T-helper 2 cell treated with Interferon-gamma antibody and Interleukin-4, amounts not matched to agents 5 μg/mL and 100 μg/mL, for 36 hours (primary cell): ENCODE measurements at regions not wholly inside any gene's neighbourhood (a gene's known extent, or its start where the extent isn't known, plus 50 kb on each side); places are given as distances from the start of the nearest gene placed in this dataset.
"Not testable (repeated sequence)": the region's sequence is repeated elsewhere in the genome, so short reads cannot be mapped to it uniquely, and the experiment has no call there.

Source experiments
- DNase-seq: peaks from one replicate; pipeline ENCODE4 v3.0.0; 2021; ENCODE audit warnings: low spot score
- H3K27ac Mint-ChIP-seq: one replicate; pipeline ENCODE4 v1.8.0; 2021; ENCODE audit warnings: mild to moderate bottlenecking, mixed read lengths
- H3K27me3 Mint-ChIP-seq: one replicate; pipeline ENCODE4 v1.8.0; 2021; ENCODE audit warnings: low read depth, mixed read lengths
- H3K36me3 Mint-ChIP-seq: one replicate; pipeline ENCODE4 v1.8.0; 2021; ENCODE audit warnings: low read depth, mixed read lengths
- H3K4me1 Mint-ChIP-seq: one replicate; pipeline ENCODE4 v1.8.0; 2021; ENCODE audit warnings: low read depth, mixed read lengths
- H3K4me3 Mint-ChIP-seq: one replicate; pipeline ENCODE4 v1.8.0; 2022; ENCODE audit warnings: mild to moderate bottlenecking, moderate library complexity, mixed read lengths
- H3K9me3 Mint-ChIP-seq: one replicate; pipeline ENCODE4 v1.8.0; 2021; ENCODE audit warnings: mixed read lengths

DNA sequence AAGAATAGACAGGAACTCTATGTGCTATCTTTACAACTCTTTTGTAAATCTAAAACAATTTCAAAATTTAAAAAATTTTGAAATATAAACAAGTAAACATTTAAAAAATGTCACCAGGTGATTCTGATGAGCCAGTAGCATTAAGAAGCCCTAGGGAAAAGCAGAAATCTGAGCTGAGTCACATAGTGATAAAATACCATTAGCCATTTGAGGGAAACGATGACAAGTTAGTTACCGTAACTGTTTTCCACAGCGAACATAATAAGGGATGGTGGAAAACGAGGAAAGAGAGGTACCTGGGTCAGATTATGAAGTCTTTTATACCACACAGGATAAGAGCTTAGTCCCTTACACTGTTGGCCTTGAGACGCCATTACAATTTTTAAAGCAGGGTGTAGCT lies 55.5 kb downstream of the PRR15 start:
- H3K27me3 Mint-ChIP-seq, result peaks cover 5% of the 10 kb centered on the region
- H3K27ac Mint-ChIP-seq, result no peak overlapping the region

DNA sequence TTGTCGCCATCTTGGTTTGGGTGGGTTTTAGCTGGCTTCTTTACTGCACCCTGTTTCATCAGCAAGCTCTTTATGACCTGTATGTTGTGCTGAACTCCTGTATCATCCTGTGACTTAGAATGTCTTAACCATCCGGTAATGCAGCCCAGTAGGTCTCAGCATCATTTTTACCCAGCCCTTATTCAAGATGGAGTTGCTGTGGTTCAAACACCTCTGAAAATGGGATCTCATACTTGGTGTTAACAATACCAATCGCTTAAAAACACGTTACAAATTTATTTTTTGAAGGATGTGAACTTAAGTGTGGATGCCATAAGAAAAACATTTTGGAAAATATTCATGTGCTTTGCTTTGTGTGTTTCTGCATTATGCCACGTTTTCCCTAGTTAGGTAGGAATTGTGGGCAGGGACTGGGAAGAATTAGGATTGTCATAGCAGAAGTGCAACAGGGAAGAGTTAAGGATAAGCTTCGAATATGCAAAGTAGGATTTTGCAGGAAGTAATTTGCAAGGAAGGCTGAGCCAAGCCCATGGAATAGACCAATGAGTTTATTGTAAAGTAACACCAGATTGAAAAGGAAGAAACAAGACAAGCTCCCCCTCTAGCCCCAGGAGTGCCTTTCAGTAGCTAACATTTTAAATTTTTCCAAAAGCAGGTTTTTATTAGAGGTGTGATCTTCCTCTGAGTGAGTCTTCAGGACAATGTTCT lies 56.4 kb downstream of the PRR15 start:
- no peak overlapping the region for H3K27ac Mint-ChIP-seq
- no peaks in the 10 kb centered on the region for H3K9me3 Mint-ChIP-seq
- H3K36me3 Mint-ChIP-seq, result no peaks in the 10 kb centered on the region
- H3K27me3 Mint-ChIP-seq, result peaks cover 4% of the 10 kb centered on the region
- no peak overlapping the region for H3K4me3 Mint-ChIP-seq
- DNase-seq, result no peak
- no peaks in the 10 kb centered on the region for H3K4me1 Mint-ChIP-seq

More for the DNA sequence above, 55.5 kb downstream of the PRR15 start:
- H3K36me3 Mint-ChIP-seq, result no peaks in the 10 kb centered on the region
- H3K9me3 Mint-ChIP-seq, result no peaks in the 10 kb centered on the region
- no peak overlapping the region for H3K4me3 Mint-ChIP-seq
- H3K4me1 Mint-ChIP-seq, result no peaks in the 10 kb centered on the region
- no peak for DNase-seq

DNA sequence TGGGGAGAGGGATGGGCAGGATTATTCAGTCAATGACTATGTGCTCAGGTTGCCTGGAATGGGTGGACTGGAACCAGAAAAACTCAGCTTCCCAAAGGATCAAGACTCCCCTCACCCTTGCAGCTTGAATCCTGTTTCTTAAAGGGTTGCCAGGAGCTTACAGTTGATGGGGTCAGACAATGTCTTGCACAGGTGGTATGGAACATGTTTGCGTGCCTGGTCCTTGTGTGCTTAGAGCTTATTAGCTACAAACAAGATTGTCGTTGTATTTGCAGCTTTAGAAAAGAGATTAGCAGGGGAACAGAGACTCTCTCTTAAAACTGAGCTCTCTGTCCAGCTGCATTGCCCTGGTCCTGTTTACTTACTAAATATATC lies 56.9 kb downstream of the PRR15 start:
- Mint-ChIP-seq H3K27ac (no peak overlapping the region), H3K9me3 (no peaks in the 10 kb centered on the region), H3K4me1 (no peaks in the 10 kb centered on the region), H3K4me3 (no peak overlapping the region), H3K27me3 (peaks cover 4% of the 10 kb centered on the region), H3K36me3 (no peaks in the 10 kb centered on the region)
- no peak for DNase-seq

DNA sequence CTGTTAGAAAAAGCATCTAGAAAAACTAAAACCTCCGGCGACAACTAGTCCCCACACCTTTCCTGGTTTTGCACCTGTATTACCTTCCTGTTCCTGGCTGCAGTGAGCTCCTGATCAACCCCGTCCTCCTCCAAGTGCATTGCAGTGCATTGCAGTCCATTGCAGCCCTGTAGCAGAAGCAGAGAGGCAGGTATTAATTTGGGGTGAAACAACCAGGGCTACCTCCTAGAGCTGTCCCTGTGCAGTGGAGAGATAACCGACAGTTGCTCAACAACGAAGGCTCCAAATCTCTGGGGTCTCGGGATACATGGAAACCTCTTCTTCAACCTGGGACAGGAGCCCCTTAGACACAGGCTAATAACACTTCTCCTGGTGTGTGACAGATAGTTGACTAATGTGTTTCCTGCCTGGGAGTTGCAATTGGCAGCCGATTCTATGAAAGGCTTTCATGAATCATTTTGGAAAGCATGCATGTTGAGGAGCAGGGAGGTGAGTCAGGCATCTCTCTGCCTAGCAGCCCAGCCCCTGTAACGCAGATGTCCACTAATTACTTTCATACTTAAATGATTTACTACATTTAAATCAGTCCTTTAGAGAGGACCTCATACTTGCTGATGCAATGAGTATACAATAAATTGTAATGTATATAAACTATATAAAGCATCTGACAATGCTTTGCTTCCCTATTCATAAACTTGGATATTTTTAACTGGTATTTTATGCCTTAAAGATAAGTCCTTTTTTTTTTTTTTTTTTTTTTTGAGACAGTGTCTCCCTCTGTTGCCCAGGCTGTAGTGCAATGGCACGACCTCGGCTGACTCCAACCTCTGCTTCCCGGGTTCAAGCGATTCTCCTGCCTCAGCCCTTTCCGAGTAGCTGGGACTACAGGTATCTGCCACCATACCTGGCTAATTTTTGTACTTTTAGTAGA lies 59.0 kb downstream of the PRR15 start:
- peaks cover 4% of the 10 kb centered on the region for H3K27me3 Mint-ChIP-seq

DNA sequence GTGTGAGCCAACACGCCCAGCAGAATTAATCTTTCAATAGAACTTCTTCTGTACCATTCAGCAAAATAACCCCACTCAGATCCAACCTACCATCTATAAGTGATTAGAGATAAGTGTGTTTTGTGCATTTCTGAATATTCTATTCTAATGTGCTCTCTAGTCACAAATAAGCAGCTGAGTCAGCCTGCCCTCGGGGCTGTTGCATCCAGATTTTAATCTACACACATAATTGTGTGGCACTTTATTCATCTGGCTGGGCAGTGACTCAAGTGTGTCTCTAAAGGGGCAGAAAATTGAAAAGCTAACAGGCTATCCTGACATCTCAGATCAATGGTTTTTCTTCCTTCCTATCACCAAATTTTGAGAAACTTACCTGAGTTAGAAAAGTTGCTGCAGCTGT lies 60.3 kb downstream of the PRR15 start:
- DNase-seq, result no peak
- H3K9me3 Mint-ChIP-seq, result no peaks in the 10 kb centered on the region
- no peak overlapping the region for H3K27ac Mint-ChIP-seq
- H3K4me1 Mint-ChIP-seq, result no peaks in the 10 kb centered on the region
- no peaks in the 10 kb centered on the region for H3K36me3 Mint-ChIP-seq
- no peak overlapping the region for H3K4me3 Mint-ChIP-seq
- no peaks in the 10 kb centered on the region for H3K27me3 Mint-ChIP-seq

More for the DNA sequence above, 59.0 kb downstream of the PRR15 start:
- no peaks in the 10 kb centered on the region for H3K36me3 Mint-ChIP-seq
- H3K9me3 Mint-ChIP-seq, result no peaks in the 10 kb centered on the region
- no peaks in the 10 kb centered on the region for H3K4me1 Mint-ChIP-seq
- H3K4me3 Mint-ChIP-seq, result no peak overlapping the region
- no peak overlapping the region for H3K27ac Mint-ChIP-seq
- DNase-seq, result no peak

DNA sequence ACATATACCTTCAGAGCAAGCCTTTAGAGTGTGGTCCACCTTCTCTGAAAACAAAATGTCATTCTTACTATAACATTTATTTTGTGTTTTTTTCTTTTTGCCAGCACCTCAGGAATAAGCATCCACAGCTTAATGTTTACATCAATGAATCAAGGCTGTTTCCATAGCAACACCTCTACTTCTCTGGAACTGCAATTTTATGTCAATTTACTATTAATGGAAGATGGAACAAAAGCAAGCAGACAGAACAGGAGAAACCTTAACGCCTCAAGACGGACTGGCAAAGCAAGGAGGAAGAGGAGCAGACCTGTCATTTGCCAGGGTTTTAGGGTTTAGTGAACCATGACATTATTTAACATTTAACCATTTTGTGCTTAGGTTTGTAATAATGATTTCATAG lies 63.1 kb downstream of the PRR15 start:
- Mint-ChIP-seq H3K27ac (no peak overlapping the region), H3K4me1 (no peaks in the 10 kb centered on the region), H3K27me3 (no peaks in the 10 kb centered on the region), H3K36me3 (no peaks in the 10 kb centered on the region), H3K4me3 (no peak overlapping the region), H3K9me3 (no peaks in the 10 kb centered on the region)
- no peak for DNase-seq

DNA sequence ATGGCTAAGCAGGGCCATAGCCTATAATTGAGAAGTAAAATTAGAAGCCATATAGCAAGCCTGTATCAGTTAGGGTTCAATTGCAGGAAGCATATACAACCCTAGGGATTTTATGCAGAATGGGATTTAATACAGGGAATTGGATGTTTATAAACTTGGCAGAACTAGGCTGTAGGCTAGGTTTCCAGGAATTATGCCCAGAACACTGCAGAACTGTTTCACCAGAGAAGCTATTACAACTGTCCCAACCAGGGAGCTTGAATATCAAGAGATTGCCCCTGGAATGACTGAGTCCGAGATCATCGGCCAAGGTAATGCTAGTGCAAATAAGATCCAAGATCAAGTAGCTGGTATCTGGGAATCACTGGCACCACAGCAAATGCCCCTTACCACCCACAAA lies 64.0 kb downstream of the PRR15 start:
- Mint-ChIP-seq H3K27ac (no peak overlapping the region), H3K4me1 (no peaks in the 10 kb centered on the region), H3K9me3 (no peaks in the 10 kb centered on the region), H3K4me3 (no peak overlapping the region), H3K27me3 (no peaks in the 10 kb centered on the region), H3K36me3 (no peaks in the 10 kb centered on the region)
- no peak for DNase-seq

DNA sequence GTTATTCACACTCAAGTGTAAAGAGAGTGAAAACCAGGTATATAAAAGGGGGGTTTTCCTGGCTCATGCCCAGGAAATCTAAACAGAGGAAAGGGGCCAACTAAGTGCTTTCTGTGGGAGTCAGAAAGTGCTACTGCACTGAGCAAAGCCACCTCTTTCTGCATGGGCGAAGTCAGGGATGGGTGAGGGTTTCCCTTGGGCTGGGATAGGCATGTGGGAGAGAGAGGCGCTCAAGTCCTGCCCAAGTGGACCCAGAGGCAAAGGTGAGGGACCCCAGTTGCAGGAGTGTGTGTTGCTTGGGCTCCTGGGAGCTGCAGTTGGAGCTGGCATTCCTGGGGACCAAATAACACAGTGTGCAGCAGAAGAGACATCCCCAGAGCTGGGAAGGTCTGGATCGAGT lies 65.9 kb downstream of the PRR15 start:
- no peak overlapping the region for H3K4me3 Mint-ChIP-seq
- H3K36me3 Mint-ChIP-seq, result no peaks in the 10 kb centered on the region
- H3K27me3 Mint-ChIP-seq, result no peaks in the 10 kb centered on the region
- no peaks in the 10 kb centered on the region for H3K4me1 Mint-ChIP-seq
- H3K9me3 Mint-ChIP-seq, result no peaks in the 10 kb centered on the region
- H3K27ac Mint-ChIP-seq, result no peak overlapping the region
- DNase-seq, result no peak

DNA sequence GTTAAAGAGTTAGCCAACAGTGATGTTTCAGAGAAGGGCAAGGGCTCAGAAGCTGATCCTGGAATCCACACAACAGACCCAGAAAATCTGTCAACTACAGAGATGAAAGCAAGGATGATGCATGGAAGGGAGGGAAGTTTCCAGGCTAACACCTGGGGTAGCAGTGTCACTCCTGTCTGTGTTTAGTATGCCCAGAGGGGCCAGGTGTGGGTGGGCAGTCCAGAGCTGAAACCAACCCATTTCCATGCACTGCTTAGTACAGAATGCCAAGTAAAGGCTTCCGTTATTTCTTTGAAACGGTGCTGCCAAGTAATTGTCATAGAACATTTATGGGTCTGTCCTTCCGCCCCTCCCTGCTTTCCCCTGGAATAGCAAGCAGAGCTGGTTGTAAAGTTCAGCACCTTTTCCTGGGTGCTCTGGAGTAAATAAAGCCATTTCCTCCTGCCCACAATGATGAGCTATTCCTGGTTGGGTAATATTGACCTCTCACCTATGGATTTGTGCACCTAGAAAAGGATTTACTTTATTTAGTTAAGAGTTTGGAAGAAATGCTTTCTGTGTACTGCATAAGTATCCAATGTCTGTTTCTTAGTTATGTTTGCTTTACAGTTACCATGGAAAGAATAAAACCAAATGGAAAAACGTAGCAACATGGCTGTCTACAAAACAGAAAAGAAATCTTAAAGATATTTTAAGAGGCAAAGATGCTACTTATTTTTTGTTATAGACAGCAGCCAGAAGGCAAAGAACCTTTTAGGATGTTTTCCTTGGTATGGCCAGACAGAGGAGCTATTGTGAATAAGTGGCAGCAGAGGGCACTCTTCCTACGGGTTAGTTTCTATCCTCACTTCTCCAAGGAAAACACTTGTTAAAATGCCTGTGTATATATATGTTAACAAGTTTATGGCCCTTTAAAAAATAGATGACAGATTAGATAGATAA lies 71.7 kb downstream of the PRR15 start:
- H3K36me3 Mint-ChIP-seq, H3K4me1 Mint-ChIP-seq, DNase-seq, H3K9me3 Mint-ChIP-seq, H3K27ac Mint-ChIP-seq, H3K27me3 Mint-ChIP-seq, H3K4me3 Mint-ChIP-seq: not testable (repeated sequence)

DNA sequence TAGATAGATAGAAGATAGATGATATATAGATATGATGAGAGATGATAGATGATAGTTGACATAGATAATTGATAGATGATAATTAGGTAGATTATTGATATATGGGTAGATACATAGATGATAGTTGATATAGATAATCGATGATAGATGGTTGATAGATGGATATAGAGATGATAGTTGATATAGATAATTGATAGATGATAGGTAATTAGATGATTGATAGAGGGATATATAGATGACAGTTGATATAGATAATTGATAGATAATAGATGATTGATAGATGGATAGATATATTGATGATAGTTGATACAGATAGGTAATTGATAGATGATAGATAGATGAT lies 72.3 kb downstream of the PRR15 start:
- no peak overlapping the region for H3K27ac Mint-ChIP-seq
- no peak overlapping the region for H3K4me3 Mint-ChIP-seq
- no peaks in the 10 kb centered on the region for H3K36me3 Mint-ChIP-seq
- H3K4me1 Mint-ChIP-seq, result no peaks in the 10 kb centered on the region
- no peaks in the 10 kb centered on the region for H3K27me3 Mint-ChIP-seq
- no peak for DNase-seq
- no peaks in the 10 kb centered on the region for H3K9me3 Mint-ChIP-seq

DNA sequence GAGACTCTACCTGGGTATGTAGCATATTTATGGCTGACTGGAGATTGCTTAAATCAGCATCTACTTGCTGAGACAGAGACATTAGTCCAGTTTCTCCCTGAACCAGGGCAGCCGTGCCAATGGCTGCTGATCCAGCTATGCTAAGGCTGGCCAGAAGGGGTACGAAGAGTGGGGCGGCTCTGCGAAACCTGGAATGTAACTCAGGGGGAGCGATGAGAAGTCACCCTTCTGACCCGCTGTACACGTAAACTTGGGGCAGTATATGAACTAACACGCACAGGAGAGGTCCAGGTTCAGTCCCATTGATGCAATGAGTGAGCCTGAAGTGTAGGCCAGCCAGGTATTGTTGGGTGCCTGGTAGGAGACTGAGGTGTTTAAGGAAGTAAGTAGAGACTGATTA lies 73.7 kb downstream of the PRR15 start:
- Mint-ChIP-seq H3K27me3 (no peaks in the 10 kb centered on the region), H3K4me3 (no peak overlapping the region), H3K36me3 (no peaks in the 10 kb centered on the region), H3K27ac (no peak overlapping the region), H3K4me1 (no peaks in the 10 kb centered on the region), H3K9me3 (no peaks in the 10 kb centered on the region)
- DNase-seq, result no peak

DNA sequence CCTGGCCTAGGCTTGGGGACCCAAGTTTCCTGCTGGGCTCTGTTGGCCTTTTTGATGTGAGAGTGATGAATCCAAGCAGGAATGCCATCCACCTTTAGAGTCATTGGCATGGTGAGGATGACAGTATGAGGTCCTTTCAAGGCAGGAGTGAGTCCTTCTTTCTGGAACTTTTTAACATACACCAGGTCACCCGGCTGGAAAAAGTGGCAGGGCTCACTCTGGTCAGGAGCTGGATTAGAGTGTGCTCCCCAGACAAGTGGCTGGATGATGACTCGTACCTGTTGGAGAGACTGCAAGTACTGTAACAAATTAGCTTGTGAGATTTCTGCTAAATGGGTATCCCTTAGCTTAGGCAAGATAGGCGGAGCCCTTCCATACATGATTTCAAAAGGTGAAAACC lies 75.2 kb downstream of the PRR15 start:
- H3K36me3 Mint-ChIP-seq, DNase-seq, H3K9me3 Mint-ChIP-seq, H3K4me3 Mint-ChIP-seq, H3K4me1 Mint-ChIP-seq, H3K27ac Mint-ChIP-seq, H3K27me3 Mint-ChIP-seq: not testable (repeated sequence)

DNA sequence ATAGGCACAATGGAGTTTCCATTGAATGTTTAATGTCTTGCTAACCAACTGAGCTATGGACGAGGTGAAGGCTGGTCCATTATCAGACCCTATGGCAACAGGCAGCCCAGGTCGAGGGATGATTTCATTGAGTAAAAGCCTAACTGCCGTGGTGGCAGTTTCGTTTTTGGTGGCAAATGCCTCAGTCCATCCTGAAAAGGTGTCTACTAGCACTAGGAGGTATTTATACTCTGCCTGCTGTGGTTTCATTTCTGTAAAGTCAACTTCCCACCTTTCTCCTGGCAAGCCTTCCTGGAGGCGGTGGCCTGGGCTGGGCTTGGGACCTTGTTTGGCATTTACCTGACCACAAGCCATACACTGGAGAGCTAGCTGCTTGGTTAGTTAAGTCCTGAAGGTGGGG lies 75.8 kb downstream of the PRR15 start:
- H3K4me1 Mint-ChIP-seq, result no peaks in the 10 kb centered on the region
- no peak for DNase-seq
- no peaks in the 10 kb centered on the region for H3K9me3 Mint-ChIP-seq
- no peak overlapping the region for H3K27ac Mint-ChIP-seq
- no peaks in the 10 kb centered on the region for H3K27me3 Mint-ChIP-seq
- H3K36me3 Mint-ChIP-seq, result no peaks in the 10 kb centered on the region
- H3K4me3 Mint-ChIP-seq, result no peak overlapping the region
